ENCODE measurements at regions not wholly inside any gene's neighbourhood (a gene's known extent, or its start where the extent isn't known, plus 50 kb on each side); places are given as distances from the start of the nearest gene placed in this dataset.

DNA sequence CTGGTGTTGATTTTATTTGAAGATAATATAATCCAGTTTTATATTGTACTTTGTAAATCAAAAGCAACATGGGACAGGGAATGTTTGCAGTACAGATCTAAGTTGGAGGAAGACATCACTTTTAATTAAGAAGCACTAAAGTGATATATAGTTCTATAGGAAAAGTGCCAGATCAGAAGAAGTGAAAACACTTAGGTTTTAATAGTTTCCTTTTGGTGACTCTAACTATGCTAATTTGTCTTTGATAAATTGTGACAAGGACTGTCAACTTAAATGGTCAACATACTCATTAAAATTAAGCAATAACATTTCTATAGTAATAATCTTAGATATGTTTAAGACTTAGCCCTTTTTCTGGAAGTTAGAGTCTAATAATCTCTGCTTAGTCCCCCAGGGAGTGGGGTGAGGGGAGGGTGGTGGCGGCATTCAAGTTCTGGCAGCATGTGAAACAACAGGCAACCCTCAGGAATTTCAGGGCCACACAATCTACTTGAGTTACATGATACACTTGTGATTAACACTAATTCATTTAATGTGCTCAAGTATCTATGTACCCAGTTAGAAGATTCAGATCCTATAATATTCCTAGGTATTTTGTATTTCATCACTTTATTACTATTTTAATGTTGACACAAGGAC lies 1026.5 kb downstream of the NR2F1-AS1 start:
- Histone ChIP-seq H3K27me3 (replicated peaks in 1 of 2; ENCODE audit: control insufficient read depth in 2 of 2, insufficient read depth in 2 of 2, low read length in 1 of 2) (no peaks in the 10 kb centered on the region), H3K4me2 (ENCODE audit: control insufficient read depth, insufficient read depth) (no peak overlapping the region), H3K79me2 (ENCODE audit: control insufficient read depth, insufficient read depth, low read length) (no peaks in the 10 kb centered on the region), H3K36me3 (ENCODE audit: control insufficient read depth in 2 of 2, insufficient read depth in 2 of 2, low read length in 1 of 2) (no peaks in the 10 kb centered on the region), H4K20me1 (ENCODE audit: control insufficient read depth, insufficient read depth) (no peaks in the 10 kb centered on the region), H3K4me1 (ENCODE audit: control insufficient read depth, insufficient read depth, low read length) (no peaks in the 10 kb centered on the region), H3K4me3 (no peak overlapping the region), H3K9ac (ENCODE audit: control insufficient read depth, insufficient read depth, low read length) (no peak overlapping the region), H3K27ac (ENCODE audit: control insufficient read depth, insufficient read depth) (no peak overlapping the region), H3K9me3 (replicated peaks; ENCODE audit: control insufficient read depth, insufficient read depth, low read length) (no peaks in the 10 kb centered on the region), H2AFZ (ENCODE audit: control insufficient read depth, low read depth, low read length) (no peak overlapping the region)
- no peak for TF ChIP-seq HDAC6 (IDR thresholded peaks at IDR 0.05; ENCODE audit: unreplicated experiment)
- TF ChIP-seq JUND (IDR thresholded peaks at IDR 0.05; ENCODE audit: low read depth, low read length) = no peak
- TF ChIP-seq ETV6 (conservative IDR thresholded peaks at IDR 0.05 in 1 of 2, IDR thresholded peaks at IDR 0.05 in 1 of 2; ENCODE audit: borderline replicate concordance in 1 of 2, low read depth in 1 of 2) = no peak
- TF ChIP-seq, protein P1, sequence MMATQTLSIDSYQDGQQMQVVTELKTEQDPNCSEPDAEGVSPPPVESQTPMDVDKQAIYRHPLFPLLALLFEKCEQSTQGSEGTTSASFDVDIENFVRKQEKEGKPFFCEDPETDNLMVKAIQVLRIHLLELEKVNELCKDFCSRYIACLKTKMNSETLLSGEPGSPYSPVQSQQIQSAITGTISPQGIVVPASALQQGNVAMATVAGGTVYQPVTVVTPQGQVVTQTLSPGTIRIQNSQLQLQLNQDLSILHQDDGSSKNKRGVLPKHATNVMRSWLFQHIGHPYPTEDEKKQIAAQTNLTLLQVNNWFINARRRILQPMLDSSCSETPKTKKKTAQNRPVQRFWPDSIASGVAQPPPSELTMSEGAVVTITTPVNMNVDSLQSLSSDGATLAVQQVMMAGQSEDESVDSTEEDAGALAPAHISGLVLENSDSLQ (IDR thresholded peaks at IDR 0.05) = no peak
- TF ChIP-seq EGR1 (IDR thresholded peaks at IDR 0.05; ENCODE audit: borderline replicate concordance in 1 of 2, low read depth in 2 of 2, low read length in 2 of 2) = no peak
- no peak for TF ChIP-seq STAT1 (conservative IDR thresholded peaks at IDR 0.05)
- no peak for TF ChIP-seq EZH2 (IDR thresholded peaks at IDR 0.05; ENCODE audit: borderline replicate concordance, control insufficient read depth, low read depth, low read length)
- no peak for TF ChIP-seq ZNF207 (IDR thresholded peaks at IDR 0.05; ENCODE audit: borderline replicate concordance)
- TF ChIP-seq, protein P2, sequence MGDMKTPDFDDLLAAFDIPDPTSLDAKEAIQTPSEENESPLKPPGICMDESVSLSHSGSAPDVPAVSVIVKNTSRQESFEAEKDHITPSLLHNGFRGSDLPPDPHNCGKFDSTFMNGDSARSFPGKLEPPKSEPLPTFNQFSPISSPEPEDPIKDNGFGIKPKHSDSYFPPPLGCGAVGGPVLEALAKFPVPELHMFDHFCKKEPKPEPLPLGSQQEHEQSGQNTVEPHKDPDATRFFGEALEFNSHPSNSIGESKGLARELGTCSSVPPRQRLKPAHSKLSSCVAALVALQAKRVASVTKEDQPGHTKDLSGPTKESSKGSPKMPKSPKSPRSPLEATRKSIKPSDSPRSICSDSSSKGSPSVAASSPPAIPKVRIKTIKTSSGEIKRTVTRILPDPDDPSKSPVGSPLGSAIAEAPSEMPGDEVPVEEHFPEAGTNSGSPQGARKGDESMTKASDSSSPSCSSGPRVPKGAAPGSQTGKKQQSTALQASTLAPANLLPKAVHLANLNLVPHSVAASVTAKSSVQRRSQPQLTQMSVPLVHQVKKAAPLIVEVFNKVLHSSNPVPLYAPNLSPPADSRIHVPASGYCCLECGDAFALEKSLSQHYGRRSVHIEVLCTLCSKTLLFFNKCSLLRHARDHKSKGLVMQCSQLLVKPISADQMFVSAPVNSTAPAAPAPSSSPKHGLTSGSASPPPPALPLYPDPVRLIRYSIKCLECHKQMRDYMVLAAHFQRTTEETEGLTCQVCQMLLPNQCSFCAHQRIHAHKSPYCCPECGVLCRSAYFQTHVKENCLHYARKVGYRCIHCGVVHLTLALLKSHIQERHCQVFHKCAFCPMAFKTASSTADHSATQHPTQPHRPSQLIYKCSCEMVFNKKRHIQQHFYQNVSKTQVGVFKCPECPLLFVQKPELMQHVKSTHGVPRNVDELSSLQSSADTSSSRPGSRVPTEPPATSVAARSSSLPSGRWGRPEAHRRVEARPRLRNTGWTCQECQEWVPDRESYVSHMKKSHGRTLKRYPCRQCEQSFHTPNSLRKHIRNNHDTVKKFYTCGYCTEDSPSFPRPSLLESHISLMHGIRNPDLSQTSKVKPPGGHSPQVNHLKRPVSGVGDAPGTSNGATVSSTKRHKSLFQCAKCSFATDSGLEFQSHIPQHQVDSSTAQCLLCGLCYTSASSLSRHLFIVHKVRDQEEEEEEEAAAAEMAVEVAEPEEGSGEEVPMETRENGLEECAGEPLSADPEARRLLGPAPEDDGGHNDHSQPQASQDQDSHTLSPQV (IDR thresholded peaks at IDR 0.05) = no peak
- no peak for TF ChIP-seq SREBF1 (IDR thresholded peaks at IDR 0.05; ENCODE audit: low read length)
- no peak for TF ChIP-seq CBX5 (IDR thresholded peaks at IDR 0.05; ENCODE audit: low read depth)
- no peak for TF ChIP-seq SREBF2 (IDR thresholded peaks at IDR 0.05; ENCODE audit: low read length)
- TF ChIP-seq CHD1 (IDR thresholded peaks at IDR 0.05; ENCODE audit: low read depth, low read length) = no peak
- ChIA-PET CTCF (no interaction called here), RAD21 (ENCODE audit: unreplicated experiment) (no interaction called here), SMC1A (ENCODE audit: uncharacterized antibody, unreplicated experiment) (no interaction called here), POLR2A (no interaction called here)
- DNase-seq (ENCODE audit: low read depth, low spot score) (no peak), ATAC-seq (no peak), FAIRE-seq (peak; percentile 7)
- BruUV-seq (replicated peaks) = no TSS peak
- in situ Hi-C loops (cut with MboI) (no loop called here), intact Hi-C loops (cut with micrococcal nuclease; ENCODE audit: unreplicated experiment) (no loop called here)
- WGBS (ENCODE audit: insufficient coverage, insufficient replicate concordance, low lambda C conversion rate, missing lambda C conversion rate) = 41% methylated on average over 1 of the region's 1 CpG

Measured in GM12878 (cell line).